ENCODE measurements at regions not wholly inside any gene's neighbourhood (a gene's known extent, or its start where the extent isn't known, plus 50 kb on each side); places are given as distances from the start of the nearest gene placed in this dataset.

- no peak overlapping the region for H3K4me3 ChIP-seq (replicated peaks in 1 of 3)
Observed at GRCh38 chr1:70818401-70818800, 229.2 kb downstream of the PTGER3 start.

GRCh38 chr1:70819231-70819630, 228.4 kb downstream of the PTGER3 start:
- no peaks in the 10 kb centered on the region for H3K27me3 ChIP-seq
- intact Hi-C loops (cut with DNase I) = no loop called here
- 83 to 86% methylated on average over 2 of the region's 2 CpGs for WGBS, 2 donors
- TF ChIP-seq POLR2A (IDR thresholded peaks at IDR 0.05) = no peak
- no peak for TF ChIP-seq CTCF (IDR thresholded peaks at IDR 0.05)
- no peak overlapping the region for H3K27ac ChIP-seq
- no peaks in the 10 kb centered on the region for H3K4me1 ChIP-seq
- H3K9me3 ChIP-seq = no peaks in the 10 kb centered on the region
- no peaks in the 10 kb centered on the region for H3K36me3 ChIP-seq
- H3K4me3 ChIP-seq (replicated peaks in 1 of 3) = no peak overlapping the region
- DNase-seq = no peak

More at GRCh38 chr1:70818401-70818800, 229.2 kb downstream of the PTGER3 start:
- Histone ChIP-seq H3K9me3 (no peaks in the 10 kb centered on the region), H3K36me3 (no peaks in the 10 kb centered on the region), H3K27ac (no peak overlapping the region), H3K27me3 (no peaks in the 10 kb centered on the region), H3K4me1 (no peaks in the 10 kb centered on the region)
- WGBS, 2 donors = 76 to 77% methylated on average over 2 of the region's 2 CpGs
- no peak for TF ChIP-seq CTCF (IDR thresholded peaks at IDR 0.05)
- TF ChIP-seq POLR2A (IDR thresholded peaks at IDR 0.05) = no peak
- no peak for DNase-seq
- intact Hi-C loops (cut with DNase I) = no loop called here

GRCh38 chr1:70819785-70820184, 227.8 kb downstream of the PTGER3 start:
- Histone ChIP-seq H3K4me3 (replicated peaks in 1 of 3) (no peak overlapping the region), H3K27ac (no peak overlapping the region), H3K36me3 (no peaks in the 10 kb centered on the region), H3K4me1 (no peaks in the 10 kb centered on the region), H3K27me3 (no peaks in the 10 kb centered on the region), H3K9me3 (no peaks in the 10 kb centered on the region)
- no peak for TF ChIP-seq CTCF (IDR thresholded peaks at IDR 0.05)
- TF ChIP-seq POLR2A (IDR thresholded peaks at IDR 0.05) = no peak
- intact Hi-C loops (cut with DNase I) = no loop called here
- no peak for DNase-seq

GRCh38 chr1:70820396-70820795, 227.2 kb downstream of the PTGER3 start:
- TF ChIP-seq POLR2A (IDR thresholded peaks at IDR 0.05) (no peak), CTCF (IDR thresholded peaks at IDR 0.05) (no peak)
- Histone ChIP-seq H3K36me3 (no peaks in the 10 kb centered on the region), H3K9me3 (no peaks in the 10 kb centered on the region), H3K27me3 (no peaks in the 10 kb centered on the region), H3K4me1 (no peaks in the 10 kb centered on the region), H3K4me3 (replicated peaks in 1 of 3) (no peak overlapping the region), H3K27ac (no peak overlapping the region)
- intact Hi-C loops (cut with DNase I) = no loop called here
- no peak for DNase-seq

GRCh38 chr1:70820995-70821394, 226.6 kb downstream of the PTGER3 start:
- intact Hi-C loops (cut with DNase I) = no loop called here
- Histone ChIP-seq H3K27ac (no peak overlapping the region), H3K9me3 (no peaks in the 10 kb centered on the region), H3K4me3 (replicated peaks in 1 of 3) (no peak overlapping the region), H3K4me1 (no peaks in the 10 kb centered on the region), H3K27me3 (no peaks in the 10 kb centered on the region), H3K36me3 (no peaks in the 10 kb centered on the region)
- TF ChIP-seq POLR2A (IDR thresholded peaks at IDR 0.05) (no peak), CTCF (IDR thresholded peaks at IDR 0.05) (no peak)
- DNase-seq = no peak
- 42 to 56% methylated on average over 2 of the region's 2 CpGs for WGBS, 2 donors

All from thyroid gland (tissue), 4 donors.